Keratinocyte (primary cell): ENCODE measurements at regions not wholly inside any gene's neighbourhood (a gene's known extent, or its start where the extent isn't known, plus 50 kb on each side); places are given as distances from the start of the nearest gene placed in this dataset.

Source experiments
- DNase-seq: peaks from one replicate; pipeline ENCODE4 v3.0.0-alpha.2; 2011; ENCODE audit warnings: low read depth, missing footprints, low spot score
- FAIRE-seq: peaks from 2 replicates; lab custom pipeline; 2011; peaks lifted over from hg19 to GRCh38; lab: Jason Lieb, UNC
- H2AFZ ChIP-seq: 2 replicates; pipeline ENCODE4 v1.6.0; 2012; ENCODE audit warnings: low read length, control low read depth, inconsistent platforms; ENCODE audit not compliant: control insufficient read depth
- H3K27ac ChIP-seq: 2 replicates; pipeline ENCODE4 v1.5.1; 2011; ENCODE audit warnings: low read length; ENCODE audit not compliant: control insufficient read depth, insufficient read depth
- H3K27me3 ChIP-seq: 3 replicates; pipeline ENCODE4 v1.6.0; 2011; ENCODE audit warnings: low read length; ENCODE audit not compliant: control insufficient read depth, insufficient read depth; ENCODE audit errors: extremely low read depth
- H3K36me3 ChIP-seq, 2 experiments: 2 replicates in 1 of 2; 3 replicates in 1 of 2; pipeline ENCODE4 v1.5.1; 2011; ENCODE audit warnings: low read length in 2 of 2, mild to moderate bottlenecking in 1 of 2; ENCODE audit not compliant: control insufficient read depth in 2 of 2, insufficient read depth in 2 of 2; ENCODE audit errors: extremely low read depth in 1 of 2
- H3K4me1 ChIP-seq: 3 replicates; pipeline ENCODE4 v1.5.1; 2011; ENCODE audit warnings: low read length; ENCODE audit not compliant: control insufficient read depth, insufficient read depth; ENCODE audit errors: extremely low read depth
- H3K4me2 ChIP-seq: 3 replicates; pipeline ENCODE4 v1.6.0; 2011; ENCODE audit warnings: low read depth, low read length; ENCODE audit not compliant: control insufficient read depth, insufficient read depth; ENCODE audit errors: extremely low read depth
- H3K4me3 ChIP-seq, 3 experiments: fragments of 200-600 bp in 1 of 3; sonication (generic) in 1 of 3; 2 replicates in 2 of 3; 3 replicates in 1 of 3; pipeline ENCODE4 v1.5.1; 2011 to 2016; ENCODE audit warnings: low read length in 3 of 3, mild to moderate bottlenecking in 3 of 3, control low read depth in 2 of 3, inconsistent platforms in 1 of 3, low read depth in 1 of 3, mixed read lengths in 1 of 3, mixed run types in 1 of 3, moderate library complexity in 1 of 3; ENCODE audit not compliant: control insufficient read depth in 2 of 3, insufficient read depth in 2 of 3; ENCODE audit errors: extremely low read depth in 1 of 3
- H3K79me2 ChIP-seq: 2 replicates; pipeline ENCODE4 v1.6.0; 2012; ENCODE audit warnings: low read length; ENCODE audit not compliant: control insufficient read depth, insufficient read depth
- H3K9ac ChIP-seq: 3 replicates; pipeline ENCODE4 v1.6.0; 2011; ENCODE audit warnings: low read length; ENCODE audit not compliant: control insufficient read depth, insufficient read depth; ENCODE audit errors: extremely low read depth
- H3K9me1 ChIP-seq: 3 replicates; pipeline ENCODE4 v1.6.0; 2011; ENCODE audit warnings: low read length; ENCODE audit not compliant: control insufficient read depth, insufficient read depth; ENCODE audit errors: extremely low read depth
- H3K9me3 ChIP-seq: 2 replicates; pipeline ENCODE4 v1.5.1; 2012; ENCODE audit warnings: low read depth, low read length; ENCODE audit not compliant: control insufficient read depth
- H4K20me1 ChIP-seq: 3 replicates; pipeline ENCODE4 v1.6.0; 2011; ENCODE audit warnings: low read length; ENCODE audit not compliant: control insufficient read depth, insufficient read depth; ENCODE audit errors: extremely low read depth
- EZH2 ChIP-seq: IDR thresholded peaks from one replicate; pipeline ENCODE4 v1.6.1; 2012; ENCODE audit warnings: inconsistent platforms, mild to moderate bottlenecking, low read length, moderate library complexity
- dilution Hi-C: fragments of 300-500 bp; cut with MboI; formaldehyde crosslinking; loops from one replicate; pipeline ENCODE4 v1.7.0; 2020; ENCODE audit warnings: low sequenced_read_pairs; ENCODE audit not compliant: extremely low pct_ligation_motif_present
- TF ChIP-seq, protein P1 (sequence below), 3 experiments: IDR thresholded peaks in 1 of 3; conservative IDR thresholded peaks in 1 of 3; optimal IDR thresholded peaks in 1 of 3; 2 replicates in 2 of 3; 3 replicates in 1 of 3; pipeline versions ENCODE3 to v1.5.1; 2011; ENCODE audit warnings: low read length in 3 of 3, mild to moderate bottlenecking in 3 of 3, moderate library complexity in 2 of 3, control low read depth in 1 of 3, inconsistent platforms in 1 of 3; ENCODE audit not compliant: insufficient read depth in 2 of 3; ENCODE audit errors: extremely low read depth in 1 of 3

DNA sequence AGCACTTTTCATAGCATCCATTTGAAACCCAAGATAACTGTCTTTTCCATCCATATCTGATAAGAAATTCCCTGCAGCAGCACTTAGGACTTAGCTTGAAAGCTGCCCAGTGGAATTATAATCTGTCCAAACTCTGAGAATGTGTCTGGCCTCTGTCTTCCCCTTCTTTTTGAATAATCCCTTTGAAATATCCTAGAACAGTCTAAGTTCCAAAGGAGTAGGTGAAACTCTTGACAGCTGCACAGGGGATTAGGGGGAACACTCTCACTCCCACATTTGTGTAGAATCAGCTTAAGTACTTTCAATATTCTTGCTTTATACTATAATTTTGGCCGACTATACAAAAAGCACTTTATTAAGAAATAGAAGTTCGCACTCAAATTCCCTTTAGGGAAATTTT, 157.7 kb downstream of the PAPSS1 start:
- dilution Hi-C loops: no loop called here
- Histone ChIP-seq H3K4me3 (no peak overlapping the region), H2AFZ (no peak overlapping the region), H3K27ac (no peak overlapping the region), H3K4me1 (no peaks in the 10 kb centered on the region), H3K4me2 (no peak overlapping the region), H4K20me1 (no peaks in the 10 kb centered on the region), H3K27me3 (no peaks in the 10 kb centered on the region), H3K9me3 (no peaks in the 10 kb centered on the region), H3K9me1 (no peaks in the 10 kb centered on the region), H3K9ac (no peak overlapping the region), H3K36me3 (no peaks in the 10 kb centered on the region), H3K79me2 (no peaks in the 10 kb centered on the region)
- no peak for TF ChIP-seq EZH2
- TF ChIP-seq, protein P1, sequence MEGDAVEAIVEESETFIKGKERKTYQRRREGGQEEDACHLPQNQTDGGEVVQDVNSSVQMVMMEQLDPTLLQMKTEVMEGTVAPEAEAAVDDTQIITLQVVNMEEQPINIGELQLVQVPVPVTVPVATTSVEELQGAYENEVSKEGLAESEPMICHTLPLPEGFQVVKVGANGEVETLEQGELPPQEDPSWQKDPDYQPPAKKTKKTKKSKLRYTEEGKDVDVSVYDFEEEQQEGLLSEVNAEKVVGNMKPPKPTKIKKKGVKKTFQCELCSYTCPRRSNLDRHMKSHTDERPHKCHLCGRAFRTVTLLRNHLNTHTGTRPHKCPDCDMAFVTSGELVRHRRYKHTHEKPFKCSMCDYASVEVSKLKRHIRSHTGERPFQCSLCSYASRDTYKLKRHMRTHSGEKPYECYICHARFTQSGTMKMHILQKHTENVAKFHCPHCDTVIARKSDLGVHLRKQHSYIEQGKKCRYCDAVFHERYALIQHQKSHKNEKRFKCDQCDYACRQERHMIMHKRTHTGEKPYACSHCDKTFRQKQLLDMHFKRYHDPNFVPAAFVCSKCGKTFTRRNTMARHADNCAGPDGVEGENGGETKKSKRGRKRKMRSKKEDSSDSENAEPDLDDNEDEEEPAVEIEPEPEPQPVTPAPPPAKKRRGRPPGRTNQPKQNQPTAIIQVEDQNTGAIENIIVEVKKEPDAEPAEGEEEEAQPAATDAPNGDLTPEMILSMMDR (optimal IDR thresholded peaks at IDR 0.05 in 1 of 3, IDR thresholded peaks at IDR 0.05 in 1 of 3, conservative IDR thresholded peaks at IDR 0.05 in 1 of 3; ENCODE audit: extremely low read depth in 1 of 3, insufficient read depth in 2 of 3, low read length in 3 of 3): no peak
- FAIRE-seq: no peak
- no peak for DNase-seq

- dilution Hi-C loops: no loop called here
- no peak for DNase-seq
- TF ChIP-seq, protein P1 (optimal IDR thresholded peaks at IDR 0.05 in 1 of 3, IDR thresholded peaks at IDR 0.05 in 1 of 3, conservative IDR thresholded peaks at IDR 0.05 in 1 of 3; ENCODE audit: extremely low read depth in 1 of 3, insufficient read depth in 2 of 3, low read length in 3 of 3): no peak
- no peak for TF ChIP-seq EZH2
- Histone ChIP-seq H3K4me3 (no peak overlapping the region), H3K9me1 (no peaks in the 10 kb centered on the region), H3K4me2 (no peak overlapping the region), H3K4me1 (no peaks in the 10 kb centered on the region), H4K20me1 (no peaks in the 10 kb centered on the region), H3K9ac (no peak overlapping the region), H3K79me2 (no peaks in the 10 kb centered on the region), H3K27ac (no peak overlapping the region), H3K27me3 (no peaks in the 10 kb centered on the region), H3K36me3 (no peaks in the 10 kb centered on the region), H2AFZ (no peak overlapping the region), H3K9me3 (no peaks in the 10 kb centered on the region)
- FAIRE-seq: no peak
These were observed 158.6 kb downstream of the PAPSS1 start for GRCh38 chr4:107561481-107561880.
